Right atrium auricular region (tissue), 2 donors: ENCODE measurements at regions not wholly inside any gene's neighbourhood (a gene's known extent, or its start where the extent isn't known, plus 50 kb on each side); places are given as distances from the start of the nearest gene placed in this dataset.

ENCODE experiments used
- DNase-seq: peaks from one replicate; pipeline ENCODE4 v3.0.0-alpha.2; 2019; ENCODE audit warnings: low spot score
- H3K27ac ChIP-seq, 2 donors: fragments of 200-600 bp; sonication (generic); 1 replicate in 1 of 2; 2 replicates in 1 of 2; pipeline ENCODE4 v1.5.1; 2016 to 2019
- H3K27me3 ChIP-seq, 2 donors: fragments of 200-600 bp; sonication (generic); one replicate each; pipeline versions ENCODE4 v1.5.1 to v1.6.0; 2017 to 2019
- H3K36me3 ChIP-seq: fragments of 200-600 bp; sonication (generic); one replicate; pipeline ENCODE4 v1.5.1; 2016
- H3K4me1 ChIP-seq, 2 donors: fragments of 200-600 bp; sonication (generic); one replicate each; pipeline versions ENCODE4 v1.5.1 to v1.6.0; 2017 to 2019
- H3K4me3 ChIP-seq, 2 donors: fragments of 200-600 bp; sonication (generic); 1 replicate in 1 of 2; 2 replicates in 1 of 2; pipeline ENCODE4 v1.5.1; 2017 to 2019; ENCODE audit warnings: mild to moderate bottlenecking in 1 of 2, moderate library complexity in 1 of 2
- H3K9me3 ChIP-seq, 2 donors: fragments of 200-600 bp; sonication (generic); one replicate each; pipeline ENCODE4 v1.5.1; 2019
- TF ChIP-seq, protein P1 (sequence below), 2 donors: fragments of 200-600 bp; sonication (generic); IDR thresholded peaks; one replicate each; pipeline ENCODE4 v1.5.1; 2019; ENCODE audit warnings: antibody characterized with exemption in 2 of 2

DNA sequence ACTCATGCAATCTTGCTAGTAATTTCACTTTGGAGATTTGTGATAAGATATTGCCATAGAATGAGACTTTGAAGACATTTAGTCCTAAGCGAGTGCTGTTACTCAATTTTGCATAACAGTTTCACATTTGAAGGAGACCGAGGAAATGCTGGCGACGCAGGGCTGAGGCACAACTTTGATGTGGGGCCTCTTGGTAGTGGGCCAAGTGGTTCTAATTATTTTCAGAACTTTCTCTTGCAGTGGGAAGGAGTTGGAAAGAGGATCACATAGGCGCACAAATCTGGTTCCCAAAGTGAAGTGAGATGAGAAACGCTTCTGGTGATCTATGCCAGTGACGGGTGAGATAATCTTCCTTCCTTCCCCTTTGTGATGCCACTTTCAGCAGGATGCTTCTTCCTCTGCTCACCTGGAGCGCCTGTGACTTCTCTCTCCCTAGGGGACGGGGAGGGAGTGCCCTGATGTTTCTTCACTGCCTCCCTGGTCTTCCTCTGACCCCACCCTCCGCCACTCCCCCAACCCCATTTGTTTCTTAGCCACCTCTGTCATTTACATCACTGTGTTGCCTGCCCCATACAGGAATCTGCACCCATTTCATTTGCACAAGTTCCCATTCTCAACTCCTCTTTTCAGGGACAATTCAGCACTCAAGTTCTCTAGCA is 138.9 kb upstream of the MID1 start:
- H3K36me3 ChIP-seq, result no peaks in the 10 kb centered on the region
- TF ChIP-seq, protein P1, sequence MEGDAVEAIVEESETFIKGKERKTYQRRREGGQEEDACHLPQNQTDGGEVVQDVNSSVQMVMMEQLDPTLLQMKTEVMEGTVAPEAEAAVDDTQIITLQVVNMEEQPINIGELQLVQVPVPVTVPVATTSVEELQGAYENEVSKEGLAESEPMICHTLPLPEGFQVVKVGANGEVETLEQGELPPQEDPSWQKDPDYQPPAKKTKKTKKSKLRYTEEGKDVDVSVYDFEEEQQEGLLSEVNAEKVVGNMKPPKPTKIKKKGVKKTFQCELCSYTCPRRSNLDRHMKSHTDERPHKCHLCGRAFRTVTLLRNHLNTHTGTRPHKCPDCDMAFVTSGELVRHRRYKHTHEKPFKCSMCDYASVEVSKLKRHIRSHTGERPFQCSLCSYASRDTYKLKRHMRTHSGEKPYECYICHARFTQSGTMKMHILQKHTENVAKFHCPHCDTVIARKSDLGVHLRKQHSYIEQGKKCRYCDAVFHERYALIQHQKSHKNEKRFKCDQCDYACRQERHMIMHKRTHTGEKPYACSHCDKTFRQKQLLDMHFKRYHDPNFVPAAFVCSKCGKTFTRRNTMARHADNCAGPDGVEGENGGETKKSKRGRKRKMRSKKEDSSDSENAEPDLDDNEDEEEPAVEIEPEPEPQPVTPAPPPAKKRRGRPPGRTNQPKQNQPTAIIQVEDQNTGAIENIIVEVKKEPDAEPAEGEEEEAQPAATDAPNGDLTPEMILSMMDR (IDR thresholded peaks at IDR 0.05), result no peak
- DNase-seq, result no peak
- H3K4me3 ChIP-seq, result no peak overlapping the region
- no peaks in the 10 kb centered on the region for H3K27me3 ChIP-seq
- peaks cover 0 to 5% of the 10 kb centered on the region in 2 donors for H3K4me1 ChIP-seq
- H3K9me3 ChIP-seq, result no peaks in the 10 kb centered on the region
- H3K27ac ChIP-seq, result no peak overlapping the region

DNA sequence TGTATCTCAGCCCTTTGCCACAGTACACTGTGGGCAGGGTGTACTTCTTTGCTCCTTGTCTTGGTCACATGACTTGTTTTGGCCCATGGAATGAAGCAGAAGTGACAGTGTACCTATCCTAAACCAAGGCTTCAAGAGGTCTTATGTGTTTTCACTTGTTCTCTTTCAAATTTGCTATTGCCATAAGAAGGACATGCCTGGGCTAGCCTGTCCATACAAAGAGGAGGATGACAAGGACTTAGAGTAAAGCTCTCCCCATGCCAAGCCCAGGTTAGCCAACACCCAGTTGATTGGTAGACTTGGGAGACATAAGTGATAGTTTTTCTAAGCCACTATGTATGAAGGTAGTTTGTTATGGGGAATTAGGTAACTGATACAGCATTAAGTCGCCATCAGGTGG is 141.1 kb upstream of the MID1 start:
- Histone ChIP-seq H3K4me1 (no peaks in the 10 kb centered on the region), H3K36me3 (no peaks in the 10 kb centered on the region), H3K4me3 (no peak overlapping the region), H3K27ac (no peak overlapping the region), H3K9me3 (no peaks in the 10 kb centered on the region), H3K27me3 (no peaks in the 10 kb centered on the region)
- TF ChIP-seq, protein P1 (IDR thresholded peaks at IDR 0.05), result no peak
- no peak for DNase-seq

DNA sequence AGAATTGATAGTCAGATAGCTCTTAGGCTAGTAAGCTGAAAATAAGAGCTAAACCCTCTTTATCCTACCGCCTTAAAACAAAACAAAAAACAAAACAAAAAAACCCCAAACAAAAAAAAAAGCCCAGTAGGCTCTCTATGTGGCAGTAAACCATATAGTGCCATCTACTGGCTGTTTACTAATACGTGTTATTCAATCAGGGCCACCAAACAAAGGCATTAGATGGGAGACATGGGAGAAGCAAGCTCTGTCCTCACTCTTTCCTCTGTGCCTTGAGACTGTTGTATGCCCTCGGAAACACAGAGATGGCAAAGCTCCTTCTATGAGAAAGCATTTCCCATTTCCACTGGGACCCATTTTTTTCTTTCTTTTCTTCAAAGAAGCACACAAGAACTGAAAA is 148.8 kb upstream of the MID1 start:
- Histone ChIP-seq H3K4me1 (no peaks in the 10 kb centered on the region), H3K9me3 (no peaks in the 10 kb centered on the region), H3K27ac (no peak overlapping the region), H3K36me3 (no peaks in the 10 kb centered on the region), H3K4me3 (no peak overlapping the region), H3K27me3 (no peaks in the 10 kb centered on the region)
- no peak for DNase-seq
- TF ChIP-seq, protein P1 (IDR thresholded peaks at IDR 0.05), result peak; percentile 25 to 52

DNA sequence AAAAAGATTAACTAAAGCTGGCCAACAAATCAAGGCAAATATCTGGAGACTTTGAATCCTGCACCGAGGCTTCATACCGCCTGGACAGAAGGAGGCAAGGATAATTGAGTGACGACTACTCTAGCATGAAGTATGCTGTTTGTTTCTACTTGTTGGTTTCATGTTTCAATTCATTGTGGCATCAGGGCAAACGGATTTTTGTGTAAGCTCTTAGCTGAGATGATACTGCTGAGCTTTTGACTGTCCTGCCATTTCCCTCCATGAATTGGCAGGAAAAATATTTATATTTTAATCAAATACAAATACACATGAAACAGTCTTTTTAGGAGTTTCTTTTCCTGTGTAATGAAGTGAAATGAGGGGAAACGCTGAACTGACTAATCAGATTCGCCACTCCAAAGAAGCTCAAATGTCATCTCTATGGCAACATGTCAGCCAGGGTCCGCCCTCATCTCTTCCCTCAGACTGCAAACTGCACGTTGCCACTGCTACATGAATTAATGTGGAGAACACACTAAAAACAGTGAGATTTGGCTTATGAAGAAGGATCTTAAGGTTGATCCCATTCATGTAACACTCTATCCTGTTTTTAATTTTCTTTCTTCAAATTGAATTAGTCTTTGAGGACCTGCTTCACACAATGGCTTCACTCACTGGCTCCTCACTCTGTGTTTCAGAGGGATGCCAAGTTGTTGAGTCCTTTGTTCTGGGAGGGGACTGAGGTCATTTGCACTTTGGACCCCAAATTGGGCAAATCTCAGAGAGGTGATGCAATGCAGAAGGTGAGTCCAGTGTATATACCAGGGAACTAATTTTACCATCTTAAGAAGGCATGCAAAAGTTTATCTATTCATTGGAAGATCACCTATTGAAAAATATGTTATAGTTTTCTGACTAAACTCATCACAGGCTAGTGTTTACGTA is 149.6 kb upstream of the MID1 start:
- H3K4me1 ChIP-seq, result no peaks in the 10 kb centered on the region
- no peaks in the 10 kb centered on the region for H3K36me3 ChIP-seq
- no peak overlapping the region for H3K27ac ChIP-seq
- H3K4me3 ChIP-seq, result no peak overlapping the region
- no peak for DNase-seq
- H3K27me3 ChIP-seq, result no peaks in the 10 kb centered on the region
- no peaks in the 10 kb centered on the region for H3K9me3 ChIP-seq
- TF ChIP-seq, protein P1 (IDR thresholded peaks at IDR 0.05), result no peak

DNA sequence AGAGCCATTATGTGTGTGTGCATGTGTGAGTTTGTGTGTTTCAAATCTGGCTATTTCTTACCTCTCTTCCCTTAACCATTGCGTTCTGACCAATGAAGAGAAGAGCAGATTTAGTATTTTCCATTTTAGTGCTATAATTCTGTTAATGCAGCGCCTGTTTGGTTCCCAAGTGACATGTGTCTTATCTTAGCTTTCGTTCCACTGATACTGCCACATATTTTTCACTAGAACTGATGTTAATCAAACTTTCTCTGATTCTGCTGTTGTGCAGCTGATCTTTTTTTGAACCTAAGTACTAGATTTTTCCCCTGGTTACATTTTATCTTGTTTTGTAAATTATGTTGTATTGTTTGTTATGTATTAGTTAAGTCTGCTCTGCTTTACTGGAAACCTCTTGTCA is 152.9 kb upstream of the MID1 start:
- Histone ChIP-seq H3K4me3 (no peak overlapping the region), H3K36me3 (no peaks in the 10 kb centered on the region), H3K4me1 (no peaks in the 10 kb centered on the region), H3K27ac (no peak overlapping the region), H3K27me3 (no peaks in the 10 kb centered on the region), H3K9me3 (no peaks in the 10 kb centered on the region)
- DNase-seq, result no peak
- TF ChIP-seq, protein P1 (IDR thresholded peaks at IDR 0.05), result no peak
